ENCODE measurements at regions not wholly inside any gene's neighbourhood (a gene's known extent, or its start where the extent isn't known, plus 50 kb on each side); places are given as distances from the start of the nearest gene placed in this dataset.
A peak's percentile ranks its signal among the peaks of the same experiment; 100 is the strongest.
"Not testable (repeated sequence)": the region's sequence is repeated elsewhere in the genome, so short reads cannot be mapped to it uniquely, and the experiment has no call there.

GRCh38 chr3:145709779-145710178 lies 451.2 kb downstream of the PLOD2 start:
- not testable (repeated sequence) for DNase-seq (ENCODE audit: low spot score)

GRCh38 chr3:145716519-145716918 lies 444.5 kb downstream of the PLOD2 start:
- DNase-seq (ENCODE audit: low spot score), result no peak

DNA sequence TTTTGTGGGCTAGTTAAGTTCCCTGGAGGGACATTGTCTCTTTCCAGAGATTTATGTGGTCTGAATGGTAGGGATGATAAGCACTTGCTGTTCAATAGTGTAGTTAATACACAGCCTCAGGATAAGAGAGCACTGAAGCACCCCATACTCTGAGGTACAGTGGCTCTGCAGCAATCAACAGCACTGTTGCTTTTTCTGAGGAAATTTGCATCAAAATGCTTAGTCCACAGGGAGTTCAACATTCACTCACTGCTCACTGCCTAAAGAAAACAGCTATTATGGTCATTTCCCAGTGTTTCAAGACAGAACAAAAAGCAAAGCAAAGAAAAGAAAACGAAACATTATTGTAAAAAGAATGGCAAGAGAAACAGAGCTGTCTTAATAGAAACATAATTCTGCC lies 441.9 kb downstream of the PLOD2 start:
- no peak for DNase-seq (ENCODE audit: low spot score)

DNA sequence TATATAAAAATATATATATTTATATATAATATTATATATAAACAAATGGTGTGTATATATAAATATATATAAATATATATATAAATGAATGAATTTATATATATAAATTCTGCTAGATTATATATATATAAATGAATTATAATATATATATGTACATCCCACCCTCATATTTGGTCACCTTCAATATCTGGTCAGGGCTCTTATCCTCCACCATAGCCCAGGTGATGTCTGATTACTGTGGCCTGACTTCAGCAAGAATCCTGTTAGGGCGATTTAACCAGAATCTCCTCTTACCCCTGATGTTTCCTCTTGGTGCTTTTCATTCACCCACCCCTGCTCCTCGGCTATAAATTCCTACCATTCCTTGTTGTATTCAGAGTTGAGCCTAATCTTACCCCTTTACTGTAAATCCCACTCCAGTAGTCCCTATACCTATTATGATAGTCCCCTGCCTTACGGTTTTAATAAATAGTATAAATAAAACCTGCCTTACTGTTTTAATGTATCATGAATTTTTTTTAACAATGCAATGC lies 439.6 kb downstream of the PLOD2 start:
- no peak for DNase-seq (ENCODE audit: low spot score)

- DNase-seq (ENCODE audit: low spot score), result no peak
These were observed 439.2 kb downstream of the PLOD2 start for GRCh38 chr3:145721815-145722214.

GRCh38 chr3:145727476-145727875 lies 433.5 kb downstream of the PLOD2 start:
- peak; percentile 13 for DNase-seq (ENCODE audit: low spot score)

GRCh38 chr3:145735631-145736030 lies 425.4 kb downstream of the PLOD2 start:
- no peak for DNase-seq (ENCODE audit: low spot score)

DNA sequence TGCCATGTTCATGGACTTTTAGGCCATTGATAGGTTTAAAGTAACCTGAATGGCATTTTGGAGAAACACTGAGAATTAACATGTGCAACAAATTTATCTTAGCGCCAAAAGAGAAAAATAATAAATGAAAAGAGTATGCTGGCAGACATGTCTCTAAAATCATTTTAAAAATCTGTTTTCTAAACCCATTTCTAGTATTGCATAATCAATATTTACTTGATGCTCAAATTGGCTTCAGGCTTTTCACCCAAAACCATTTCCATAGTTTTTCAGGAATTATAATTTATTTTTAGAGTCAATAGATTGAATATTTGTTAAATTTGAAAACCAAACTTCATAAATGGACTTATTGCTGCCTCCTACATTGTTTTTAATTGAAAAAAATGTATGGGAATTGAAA lies 423.0 kb downstream of the PLOD2 start:
- no peak for DNase-seq (ENCODE audit: low spot score)

GRCh38 chr3:145739926-145740325 lies 421.1 kb downstream of the PLOD2 start:
- DNase-seq (ENCODE audit: low spot score), result no peak

DNA sequence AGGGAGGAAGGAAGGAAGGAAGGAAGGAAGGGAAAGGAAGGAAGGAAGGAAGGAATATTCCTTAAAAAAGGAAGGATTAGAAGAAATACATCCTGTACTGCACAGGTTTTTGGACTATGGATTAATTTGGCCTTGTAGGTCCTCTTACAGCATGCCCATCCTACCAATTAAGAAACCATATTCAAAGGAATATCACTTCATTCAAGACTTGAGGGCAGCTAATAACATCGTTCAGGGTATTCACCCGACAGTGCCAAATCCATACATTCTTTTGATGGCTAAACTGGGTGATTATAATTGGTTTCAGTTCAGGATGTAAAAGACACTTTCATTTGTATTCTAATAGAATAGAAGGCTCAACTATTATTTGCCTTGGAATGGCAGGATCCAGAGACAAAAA lies 410.3 kb downstream of the PLOD2 start:
- no peak for DNase-seq (ENCODE audit: low spot score)

DNA sequence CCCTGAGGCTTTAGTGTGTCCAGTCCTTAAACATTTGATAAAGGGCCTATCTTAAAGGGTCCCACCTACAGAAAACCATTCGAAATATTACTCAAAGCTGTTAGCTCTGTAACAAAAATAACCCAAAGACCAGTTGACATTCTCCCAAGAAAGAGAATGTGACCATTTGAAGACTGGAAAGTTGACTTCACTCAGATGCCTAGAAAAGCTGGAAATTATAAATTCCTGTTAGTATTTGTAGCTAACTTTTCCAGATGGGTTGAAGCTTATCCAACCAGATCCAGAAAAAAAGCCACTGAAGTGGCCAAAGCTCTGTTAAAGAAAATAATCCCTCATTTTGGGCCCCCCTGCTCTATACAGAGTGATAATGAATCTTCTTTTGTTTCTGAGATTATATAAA lies 408.4 kb downstream of the PLOD2 start:
- DNase-seq (ENCODE audit: low spot score), result no peak

DNA sequence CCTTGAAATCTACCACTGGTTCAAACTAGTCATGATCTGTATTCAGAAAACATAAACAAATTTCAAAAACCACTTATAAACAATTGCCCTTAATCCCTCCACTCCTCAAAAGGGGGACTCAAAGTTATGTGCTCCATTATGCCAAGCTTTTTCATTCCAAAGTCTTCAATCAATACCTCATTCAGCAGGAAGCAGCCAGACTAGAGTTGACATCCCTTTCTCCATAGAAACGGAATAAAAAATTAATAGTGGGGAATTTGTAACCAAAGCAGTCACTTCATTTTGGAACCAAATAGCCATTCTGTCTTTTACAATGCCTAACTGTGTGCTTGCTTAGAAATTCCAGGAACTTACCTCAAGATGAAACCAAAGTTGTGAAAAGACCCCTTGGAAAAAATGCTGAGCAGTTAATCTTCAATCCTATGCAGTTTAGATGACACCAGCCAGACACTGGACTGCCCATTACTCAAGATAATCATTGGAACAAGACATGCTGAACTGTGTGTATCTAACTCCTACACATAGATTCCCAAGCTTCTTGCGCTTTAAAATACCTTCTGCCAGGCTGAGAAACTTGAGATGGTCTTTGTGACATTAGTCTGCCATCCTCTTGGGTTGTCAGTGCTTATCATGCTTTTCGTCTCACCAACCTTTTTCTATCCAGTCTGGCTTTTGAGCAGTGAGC lies 406.2 kb downstream of the PLOD2 start:
- DNase-seq (ENCODE audit: low spot score), result no peak

DNA sequence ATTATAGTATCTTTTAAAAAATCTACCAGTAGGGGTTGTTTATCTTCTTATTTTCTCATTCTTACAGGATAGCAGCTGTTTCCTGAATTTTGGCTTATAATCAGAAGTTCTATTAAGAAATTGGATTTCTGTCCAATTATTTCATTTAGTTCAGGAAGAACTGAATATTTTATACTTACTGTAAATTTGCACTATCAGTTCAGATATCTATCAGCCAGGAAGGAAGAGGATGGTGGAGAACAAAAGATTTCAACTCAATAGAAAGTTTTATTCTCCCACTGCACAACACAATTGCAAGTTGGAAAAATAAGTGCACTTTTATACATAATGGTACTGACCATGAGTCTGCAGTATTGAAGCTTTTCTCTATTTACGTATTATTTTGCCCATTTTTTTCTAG lies 400.9 kb downstream of the PLOD2 start:
- no peak for DNase-seq (ENCODE audit: low spot score)

DNA sequence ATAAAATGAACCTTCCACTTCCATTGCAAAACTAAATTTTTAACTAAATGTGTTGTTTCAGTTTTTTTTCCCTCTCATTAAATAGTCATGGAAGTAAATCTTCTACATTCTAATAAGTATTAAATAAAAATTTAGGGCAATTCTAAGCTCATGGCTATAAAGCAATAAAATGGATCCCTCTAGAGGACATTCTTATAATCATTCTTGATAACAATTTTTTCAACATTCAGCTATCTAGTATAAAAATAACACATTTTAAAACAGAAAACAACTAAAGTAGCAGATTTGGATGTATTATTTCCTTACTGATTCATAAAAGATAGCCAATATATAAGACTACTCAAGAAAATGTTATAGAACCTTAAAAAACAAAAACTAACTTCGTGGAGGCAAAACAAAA lies 393.1 kb downstream of the PLOD2 start:
- DNase-seq (ENCODE audit: low spot score), result no peak

DNA sequence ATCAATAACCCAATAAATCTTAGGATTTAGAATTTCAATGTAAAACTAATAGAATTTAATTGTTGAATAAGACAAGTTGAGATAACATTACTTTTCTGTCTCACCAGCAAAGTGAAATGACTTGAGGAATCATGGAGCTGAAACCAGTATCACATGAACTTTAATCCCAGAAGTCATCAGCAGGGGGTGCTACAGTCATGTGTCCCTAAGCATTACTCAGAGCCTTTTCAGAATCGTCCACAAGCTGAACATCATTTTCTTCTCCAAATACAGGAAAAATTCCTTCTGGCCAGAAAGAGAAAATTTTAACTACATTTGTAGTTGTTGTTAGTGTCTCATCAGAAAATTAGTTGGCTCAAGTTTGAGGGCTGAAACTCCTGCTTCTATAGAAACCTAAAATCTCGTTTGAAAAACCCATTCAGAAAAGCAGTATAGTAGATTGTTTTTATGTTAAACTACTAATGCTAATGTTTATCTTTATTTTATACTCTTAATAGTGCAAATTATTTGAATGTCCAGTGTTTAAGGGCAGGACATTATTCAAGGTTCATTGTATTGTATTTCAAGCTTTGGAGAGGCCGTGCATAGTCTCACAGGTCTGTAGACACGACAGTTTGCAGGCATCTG lies 384.1 kb downstream of the PLOD2 start:
- peak; percentile 70 for DNase-seq (ENCODE audit: low spot score)

GRCh38 chr3:145780301-145780700 lies 380.7 kb downstream of the PLOD2 start:
- DNase-seq (ENCODE audit: low spot score), result no peak

- no peak for DNase-seq (ENCODE audit: low spot score)
These were observed 375.3 kb downstream of the PLOD2 start for GRCh38 chr3:145785668-145786067.

- DNase-seq (ENCODE audit: low spot score), result no peak
These were observed 363.0 kb downstream of the PLOD2 start for GRCh38 chr3:145798007-145798406.

- DNase-seq (ENCODE audit: low spot score), result peak; percentile 29
These were observed 362.1 kb downstream of the PLOD2 start for GRCh38 chr3:145798696-145799537.

DNA sequence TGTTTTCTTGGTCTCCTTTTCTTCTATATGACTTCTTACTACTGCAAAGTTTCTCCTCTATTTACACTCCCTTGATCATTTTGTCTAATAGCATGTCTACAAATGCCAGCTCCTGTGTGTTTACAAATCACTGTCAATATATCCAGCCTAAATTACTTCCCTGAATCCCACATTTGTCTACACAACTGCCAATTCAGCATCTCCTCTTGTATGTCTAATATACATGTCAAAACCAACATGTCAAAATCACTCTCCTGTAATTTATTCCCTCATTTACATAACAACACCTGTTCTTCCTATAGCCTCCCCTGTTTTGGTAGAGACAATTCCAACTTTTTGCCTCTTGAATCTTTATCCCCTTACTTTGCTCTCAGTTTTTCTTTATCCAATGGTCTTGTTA lies 359.3 kb downstream of the PLOD2 start:
- no peak for DNase-seq (ENCODE audit: low spot score)

GRCh38 chr3:145807990-145808389 lies 353.0 kb downstream of the PLOD2 start:
- DNase-seq (ENCODE audit: low spot score), result peak; percentile 54

DNA sequence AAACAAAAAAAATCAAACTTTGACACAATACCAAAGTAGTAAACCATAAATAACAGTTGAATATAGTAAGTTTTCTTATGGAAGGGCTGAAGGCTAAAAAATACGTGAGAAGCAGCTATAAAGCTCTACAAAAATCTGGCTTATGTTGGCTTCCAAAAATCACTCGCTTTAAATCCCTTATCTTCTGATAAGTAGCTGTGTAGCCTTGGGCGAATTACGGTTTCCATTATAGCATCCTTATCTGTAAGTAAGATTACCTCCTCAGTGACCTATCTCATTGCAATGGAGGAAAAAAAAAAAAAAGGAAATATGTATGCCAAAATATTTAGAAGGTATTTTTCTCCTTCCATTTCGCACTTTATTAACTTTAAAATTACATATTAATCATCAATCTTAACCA lies 348.6 kb downstream of the PLOD2 start:
- DNase-seq (ENCODE audit: low spot score), result no peak

Data from Ammon's horn (tissue), 1 donor.